GM12892 (cell line): ENCODE measurements at regions not wholly inside any gene's neighbourhood (a gene's known extent, or its start where the extent isn't known, plus 50 kb on each side); places are given as distances from the start of the nearest gene placed in this dataset.

ENCODE experiments used
- POLR2A ChIP-seq: IDR thresholded peaks from 2 replicates; pipeline ENCODE4 v1.6.1; 2011; ENCODE audit warnings: low read depth, low read length, control low read depth
- POLR2AphosphoS5 ChIP-seq: IDR thresholded peaks from 2 replicates; pipeline ENCODE4 v1.6.1; 2011; ENCODE audit warnings: low read depth, low read length, control low read depth

DNA sequence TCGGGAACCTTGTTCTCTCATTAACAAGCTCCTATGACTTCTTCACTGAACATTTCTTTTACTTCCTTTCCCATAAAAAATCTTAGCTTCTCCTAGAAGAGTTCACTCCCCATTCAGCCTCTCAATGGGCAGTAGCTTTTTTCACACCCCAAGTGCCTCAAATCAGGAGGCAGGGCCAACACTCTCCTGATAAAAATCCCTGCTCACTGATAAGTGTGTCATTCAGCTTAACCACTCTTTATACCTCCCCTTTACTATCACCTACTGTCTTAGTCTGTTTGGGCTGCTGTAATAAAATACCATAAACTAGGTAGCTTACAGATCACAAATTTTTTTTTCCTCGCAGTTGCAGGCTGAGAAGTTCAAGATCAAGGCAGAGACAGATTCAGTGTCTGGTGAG, 400.4 kb downstream of the WDR72 start:
- no peak for TF ChIP-seq POLR2A
- TF ChIP-seq POLR2AphosphoS5, result no peak
